OCI-LY7 (cell line): ENCODE measurements at regions not wholly inside any gene's neighbourhood (a gene's known extent, or its start where the extent isn't known, plus 50 kb on each side); places are given as distances from the start of the nearest gene placed in this dataset.

Experiments used
- BruUV-seq: library from RNA; stranded (reverse); fragments of 400-500 nt; replicated peaks from 2 replicates; lab custom pipeline; 2021; lab: Mats Ljungman, UMichigan
- CTCF ChIA-PET: fragments of 300-600 bp; sonication (Branson Sonifier 250); formaldehyde crosslinking; loops from one replicate; lab custom pipeline; 2022; ENCODE audit warnings: antibody characterized with exemption; ENCODE audit not compliant: unreplicated experiment; lab: Charles Lee
- POLR2A ChIA-PET: fragments of 300-600 bp; sonication (Branson Sonifier 250); formaldehyde crosslinking; loops from one replicate; lab custom pipeline; 2022; ENCODE audit warnings: antibody characterized with exemption; lab: Charles Lee
- DNase-seq: peaks from one replicate; pipeline ENCODE4 v3.0.0-alpha.2; 2015; ENCODE audit warnings: low spot score
- H2AFZ ChIP-seq: fragments of 200-600 bp; sonication (generic), shearing (Covaris generic); 2 replicates; pipeline ENCODE4 v1.6.1; 2014; ENCODE audit warnings: mild to moderate bottlenecking, antibody characterized with exemption, low read length, moderate library complexity
- H3K27ac ChIP-seq: fragments of 200-600 bp; sonication (generic); 2 replicates; pipeline ENCODE4 v1.5.1; 2014; ENCODE audit warnings: mixed run types, low read depth, mild to moderate bottlenecking, moderate library complexity, low read length, inconsistent platforms; ENCODE audit not compliant: poor library complexity, severe bottlenecking
- H3K36me3 ChIP-seq: fragments of 200-600 bp; sonication (generic); 2 replicates; pipeline ENCODE4 v1.6.1; 2014; ENCODE audit warnings: mild to moderate bottlenecking, antibody characterized with exemption, low read length, moderate library complexity, mixed read lengths; ENCODE audit not compliant: insufficient read depth
- H3K4me1 ChIP-seq: fragments of 200-600 bp; sonication (generic); 2 replicates; pipeline ENCODE4 v1.5.1; 2014; ENCODE audit warnings: mild to moderate bottlenecking, low read length; ENCODE audit not compliant: insufficient read depth, poor library complexity, severe bottlenecking
- H3K4me2 ChIP-seq: fragments of 200-600 bp; sonication (generic); 2 replicates; pipeline ENCODE4 v1.6.1; 2014; ENCODE audit warnings: mild to moderate bottlenecking, low read length
- H3K4me3 ChIP-seq: fragments of 200-600 bp; sonication (generic); 2 replicates; pipeline ENCODE4 v1.5.1; 2014; ENCODE audit warnings: mild to moderate bottlenecking, low read depth, low read length; ENCODE audit not compliant: poor library complexity, severe bottlenecking
- H3K79me2 ChIP-seq: fragments of 200-600 bp; sonication (generic); 2 replicates; pipeline ENCODE4 v1.6.1; 2016; ENCODE audit warnings: low read depth, mild to moderate bottlenecking, low read length, moderate library complexity, mixed read lengths; ENCODE audit not compliant: insufficient read depth
- H3K9me2 ChIP-seq: fragments of 200-600 bp; sonication (generic); 2 replicates; pipeline ENCODE4 v1.6.1; 2016; ENCODE audit warnings: mild to moderate bottlenecking, low read length, mixed read lengths; ENCODE audit not compliant: insufficient read depth
- H3K9me3 ChIP-seq: fragments of 200-600 bp; sonication (generic); 2 replicates; pipeline ENCODE4 v1.6.1; 2014; ENCODE audit warnings: mild to moderate bottlenecking, mixed run types, low read length, mixed read lengths
- H4K20me1 ChIP-seq: fragments of 200-600 bp; sonication (generic); 2 replicates; pipeline ENCODE4 v1.6.1; 2014; ENCODE audit warnings: mild to moderate bottlenecking, antibody characterized with exemption, low read length, moderate library complexity, mixed read lengths; ENCODE audit not compliant: insufficient read depth
- CTCF ChIP-seq: fragments of 200-600 bp; sonication (generic); conservative IDR thresholded peaks from 2 replicates; pipeline ENCODE4 v1.5.1; 2014; ENCODE audit warnings: mild to moderate bottlenecking, antibody characterized with exemption, low read length, moderate library complexity, mixed read lengths
- EZH2phosphoT487 ChIP-seq: fragments of 200-600 bp; sonication (generic); IDR thresholded peaks from 2 replicates; pipeline ENCODE4 v1.6.1; 2018; ENCODE audit warnings: low read depth, borderline replicate concordance, mild to moderate bottlenecking, mixed run types, antibody characterized with exemption, low read length, moderate library complexity, mixed read lengths
- intact Hi-C: fragments of 100-400 bp; cut with micrococcal nuclease; formaldehyde crosslinking; loops from one replicate; pipeline ENCODE4 v1.10.0; 2022; ENCODE audit not compliant: unreplicated experiment

- Histone ChIP-seq H3K9me2 (no peaks in the 10 kb centered on the region), H3K27ac (no peak overlapping the region), H3K9me3 (no peaks in the 10 kb centered on the region), H3K36me3 (no peaks in the 10 kb centered on the region), H3K4me3 (no peak overlapping the region), H2AFZ (no peak overlapping the region), H3K79me2 (no peaks in the 10 kb centered on the region), H4K20me1 (no peaks in the 10 kb centered on the region), H3K4me1 (no peaks in the 10 kb centered on the region), H3K4me2 (no peak overlapping the region)
- intact Hi-C loops, result no loop called here
- no TSS peak for BruUV-seq
- ChIA-PET CTCF (no interaction called here), POLR2A (interaction anchor here (0.5 to 1.3 kb wide), 3 partner anchors 11 to 1184 kb away, joined by 3 to 6 read pairs (median 4); no protein-coding TSS in a partner anchor)
- TF ChIP-seq EZH2phosphoT487 (no peak), CTCF (no peak)
- DNase-seq, result no peak
Observed at GRCh38 chr6:139710556-139710955, 336.1 kb upstream of the CITED2 start.

GRCh38 chr6:139708337-139709199, 334.1 kb upstream of the CITED2 start:
- H3K79me2 ChIP-seq, result no peaks in the 10 kb centered on the region
- H3K9me2 ChIP-seq, result no peaks in the 10 kb centered on the region
- H3K27ac ChIP-seq, result no peak overlapping the region
- CTCF ChIA-PET, result no interaction called here
- no TSS peak for BruUV-seq
- DNase-seq, result no peak
- H2AFZ ChIP-seq, result no peak overlapping the region
- no peak overlapping the region for H3K4me3 ChIP-seq
- intact Hi-C loops, result no loop called here
- TF ChIP-seq CTCF (no peak), EZH2phosphoT487 (no peak)
- no peaks in the 10 kb centered on the region for H3K4me1 ChIP-seq
- no peaks in the 10 kb centered on the region for H3K36me3 ChIP-seq
- H3K4me2 ChIP-seq, result no peak overlapping the region
- POLR2A ChIA-PET, result interaction anchor here (0.6 to 1.1 kb wide), 3 partner anchors 12 to 19 kb away, joined by 3 to 4 read pairs (median 3); no protein-coding TSS in a partner anchor
- H4K20me1 ChIP-seq, result no peaks in the 10 kb centered on the region
- H3K9me3 ChIP-seq, result no peaks in the 10 kb centered on the region

GRCh38 chr6:139706912-139707311, 332.5 kb upstream of the CITED2 start:
- Histone ChIP-seq H3K9me2 (no peaks in the 10 kb centered on the region), H3K79me2 (no peaks in the 10 kb centered on the region), H3K36me3 (no peaks in the 10 kb centered on the region), H4K20me1 (no peaks in the 10 kb centered on the region), H3K9me3 (no peaks in the 10 kb centered on the region), H3K27ac (no peak overlapping the region), H3K4me3 (no peak overlapping the region), H3K4me2 (no peak overlapping the region), H3K4me1 (no peaks in the 10 kb centered on the region), H2AFZ (no peak overlapping the region)
- ChIA-PET POLR2A (interaction anchor here (1.2 kb wide), 1 partner anchor 16 kb away, joined by 5 read pairs; no protein-coding TSS in a partner anchor), CTCF (no interaction called here)
- no peak for TF ChIP-seq CTCF
- no peak for TF ChIP-seq EZH2phosphoT487
- intact Hi-C loops, result no loop called here
- no peak for DNase-seq
- BruUV-seq, result no TSS peak
